Heart left ventricle (tissue), 16 donors: ENCODE measurements at regions not wholly inside any gene's neighbourhood (a gene's known extent, or its start where the extent isn't known, plus 50 kb on each side); places are given as distances from the start of the nearest gene placed in this dataset.

Source experiments
- ATAC-seq, 4 donors: fragments of 200-7000 bp; cut with Tn5 transposase; one replicate each; pipeline ENCODE4 v1.9.1; 2020 to 2022; ENCODE audit warnings: moderate library complexity in 4 of 4, mild to moderate bottlenecking in 3 of 4, moderate number of reproducible peaks in 1 of 4
- DNase-seq, 5 donors: peaks; one replicate each; pipeline ENCODE4 v3.0.0-alpha.2; 2020
- H3K27ac ChIP-seq, 12 donors: fragments of 200-600 bp; sonication (generic) in 4 of 12; one replicate each; pipeline versions ENCODE4 v1.5.0 to v1.8.0; 2016 to 2022; ENCODE audit warnings: mild to moderate bottlenecking in 2 of 12
- H3K27me3 ChIP-seq, 9 donors: fragments of 200-600 bp; sonication (generic) in 2 of 9; one replicate each; pipeline versions ENCODE4 v1.5.1 to v1.8.0; 2016 to 2022; ENCODE audit warnings: mild to moderate bottlenecking in 3 of 9
- H3K36me3 ChIP-seq, 9 donors: fragments of 200-600 bp; sonication (generic) in 2 of 9; one replicate each; pipeline versions ENCODE4 v1.5.0 to v1.8.0; 2018 to 2022; ENCODE audit warnings: mild to moderate bottlenecking in 2 of 9
- H3K4me1 ChIP-seq, 12 donors: fragments of 200-600 bp; sonication (generic) in 4 of 12; one replicate each; pipeline versions ENCODE4 v1.5.0 to v1.8.0; 2016 to 2022; ENCODE audit warnings: mild to moderate bottlenecking in 3 of 12
- H3K4me3 ChIP-seq, 12 donors: fragments of 200-600 bp; sonication (generic) in 4 of 12; one replicate each; pipeline versions ENCODE4 v1.5.0 to v1.8.0; 2017 to 2022; ENCODE audit warnings: mild to moderate bottlenecking in 9 of 12, moderate library complexity in 4 of 12
- H3K9me3 ChIP-seq, 12 donors: fragments of 200-600 bp; sonication (generic) in 4 of 12; one replicate each; pipeline versions ENCODE4 v1.5.0 to v1.8.0; 2016 to 2022; ENCODE audit warnings: mild to moderate bottlenecking in 1 of 12
- CTCF ChIP-seq, 12 donors: fragments of 200-600 bp; sonication (generic) in 4 of 12; IDR thresholded peaks; one replicate each; pipeline versions ENCODE4 v1.5.0 to v1.8.0; 2018 to 2022; ENCODE audit warnings: antibody characterized with exemption in 12 of 12, mild to moderate bottlenecking in 5 of 12
- POLR2A ChIP-seq, 2 donors: fragments of 450-650 bp; IDR thresholded peaks; one replicate each; pipeline ENCODE4 v1.6.1; 2017; ENCODE audit warnings: antibody characterized with exemption in 2 of 2, mild to moderate bottlenecking in 2 of 2, moderate library complexity in 2 of 2
- WGBS, 4 donors: extraction: QIAGEN DNeasy Blood & Tissue Kit in 2 of 4; methylation state at CpG; one replicate each; pipeline versions ENCODE4 v1.1.5 to v1.1.7; 2013 to 2018; 5-methylcytosine and 5-hydroxymethylcytosine counted together
- intact Hi-C, 10 donors: fragments of 100-400 bp; cut with DNase I; formaldehyde crosslinking; loops; one replicate each; pipeline versions ENCODE4 v1.11.1 to v1.14.2; 2022
- donor health status: ischemic (EF 13 %, LVEDD 7.1; RV severe dilation, severe dysfunction).
- donor health status: healthy with polysubstance abuse.
- donor health status: DM: no; HTN: yes; CAD: no.
- donor health status: DM: no; HTN: no; CAD: no.
- donor health status: ischemic (EF 25% LVEDD 6.9; RV normal size, moderate dysfunction).
- donor health status: ischemic (EF 25% LVEDD 5.7; RV mildly dilated, moderate dysfunction).
- donor health status: healthy.
- donor health status: DM: yes; HTN: yes; CAD: no.
- donor health status: ischemic (EF 35%, LVEDD 5.7; RV mildly dilated, moderate dysfunction).
- donor health status: nonischemic (EF 11% LVEDD 7.7; RV severe dilation, severe dysfunction).
- donor health status: DM: yes; HTN: yes; CAD: no.
- donor health status: PGD.
- donor health status: ischemic (EF 29% LVEDD 5.4; RV normal size, mild dysfunction).
- donor health status: nonischemic (EF 23%, LVEDD 6.1; RV moderate dilation, normal function).

- 87 to 98% (median 90%) methylated on average over 2 of the region's 2 CpGs for WGBS, 4 donors
- Histone ChIP-seq H3K4me3 (no peak overlapping the region), H3K36me3 (no peaks in the 10 kb centered on the region), H3K27ac (no peak overlapping the region), H3K27me3 (peaks cover 0 to 12% (median 0%) of the 10 kb centered on the region in 9 donors), H3K9me3 (peaks cover 0 to 7% (median 0%) of the 10 kb centered on the region in 12 donors), H3K4me1 (no peaks in the 10 kb centered on the region)
- DNase-seq (no peak), ATAC-seq (no peak)
- intact Hi-C loops: no loop called here
- no peak for TF ChIP-seq CTCF (IDR thresholded peaks at IDR 0.05)
- TF ChIP-seq POLR2A (IDR thresholded peaks at IDR 0.05): no peak
Measured at GRCh38 chrX:13180807-13181206, 136.4 kb upstream of the FAM9C start.

DNA sequence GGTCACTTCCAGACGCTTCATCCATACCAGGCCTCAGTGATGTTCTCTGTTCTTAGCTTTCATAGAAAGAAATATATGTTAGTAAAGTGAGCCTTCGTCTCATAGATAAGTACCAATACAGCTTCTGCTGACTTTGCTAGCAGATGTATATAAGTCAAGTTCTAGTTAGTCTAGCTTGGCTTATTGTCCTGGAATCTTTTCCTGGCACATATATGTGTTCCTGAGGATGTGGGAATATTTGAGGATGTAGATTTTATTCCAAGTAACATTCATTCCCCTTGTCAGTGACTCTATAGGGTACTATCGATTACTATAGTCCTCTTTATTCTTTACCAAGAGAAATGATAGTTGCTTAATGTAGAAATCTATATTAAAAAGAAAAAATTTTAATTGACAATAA, 135.2 kb upstream of the FAM9C start:
- Histone ChIP-seq H3K36me3 (no peaks in the 10 kb centered on the region), H3K4me3 (no peak overlapping the region), H3K27me3 (peaks cover 0 to 17% (median 0%) of the 10 kb centered on the region in 9 donors), H3K4me1 (no peaks in the 10 kb centered on the region), H3K9me3 (peaks cover 0 to 7% (median 0%) of the 10 kb centered on the region in 12 donors), H3K27ac (no peak overlapping the region)
- no peak for ATAC-seq
- 78 to 91% (median 86%) methylated on average over 3 of the region's 3 CpGs for WGBS, 4 donors
- no peak for DNase-seq
- TF ChIP-seq POLR2A (IDR thresholded peaks at IDR 0.05) (no peak), CTCF (IDR thresholded peaks at IDR 0.05) (no peak)
- intact Hi-C loops: no loop called here

- ATAC-seq (no peak), DNase-seq (no peak)
- peaks cover 0 to 17% (median 0%) of the 10 kb centered on the region in 9 donors for H3K27me3 ChIP-seq
- intact Hi-C loops: no loop called here
- H3K9me3 ChIP-seq: peaks cover 0 to 3% (median 0%) of the 10 kb centered on the region in 12 donors
- 86 to 97% (median 92%) methylated on average over 2 of the region's 2 CpGs for WGBS, 4 donors
- no peaks in the 10 kb centered on the region for H3K4me1 ChIP-seq
- no peak overlapping the region for H3K27ac ChIP-seq
- no peak overlapping the region for H3K4me3 ChIP-seq
- no peaks in the 10 kb centered on the region for H3K36me3 ChIP-seq
- TF ChIP-seq CTCF (IDR thresholded peaks at IDR 0.05) (no peak), POLR2A (IDR thresholded peaks at IDR 0.05) (no peak)
Measured at GRCh38 chrX:13179100-13179499, 134.7 kb upstream of the FAM9C start.

DNA sequence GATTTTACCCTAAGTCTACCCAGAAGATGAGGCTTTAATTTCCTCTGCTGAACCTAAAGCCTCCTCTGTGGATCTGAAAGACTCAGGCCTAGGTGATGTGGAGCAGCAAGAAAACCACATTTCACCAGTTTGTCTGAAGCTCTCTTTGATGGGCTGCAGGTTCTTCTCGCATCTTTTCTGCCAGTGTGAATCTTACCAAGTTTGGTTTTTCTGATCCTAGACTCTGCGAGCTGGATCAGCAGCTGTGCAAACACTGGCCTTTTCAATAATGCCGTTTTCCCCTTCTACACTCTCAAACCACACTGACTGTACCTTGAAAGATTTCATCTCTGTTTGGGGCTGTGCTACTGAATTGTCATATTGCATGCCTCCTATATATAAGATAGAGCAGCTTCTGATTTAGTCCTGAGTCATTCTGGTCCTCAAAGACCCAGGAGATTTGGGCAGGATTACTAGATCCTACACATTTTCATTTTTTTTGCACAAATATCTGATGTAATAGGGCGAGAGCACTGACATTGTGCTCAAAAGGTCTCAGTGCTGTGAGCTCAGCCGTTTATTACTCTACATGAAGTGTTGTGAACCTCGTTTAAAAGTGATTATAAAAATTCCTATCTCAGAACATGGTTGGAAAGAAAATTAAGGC, 133.6 kb upstream of the FAM9C start:
- Histone ChIP-seq H3K36me3 (no peaks in the 10 kb centered on the region), H3K27ac (no peak overlapping the region), H3K27me3 (peaks cover 0 to 17% (median 0%) of the 10 kb centered on the region in 9 donors), H3K9me3 (no peaks in the 10 kb centered on the region), H3K4me1 (no peaks in the 10 kb centered on the region), H3K4me3 (no peak overlapping the region)
- ATAC-seq (no peak), DNase-seq (no peak)
- 73 to 86% (median 76%) methylated on average over 6 of the region's 6 CpGs for WGBS, 4 donors
- intact Hi-C loops: no loop called here
- TF ChIP-seq CTCF (IDR thresholded peaks at IDR 0.05): no peak
- no peak for TF ChIP-seq POLR2A (IDR thresholded peaks at IDR 0.05)
